ENCODE measurements at regions not wholly inside any gene's neighbourhood (a gene's known extent, or its start where the extent isn't known, plus 50 kb on each side); places are given as distances from the start of the nearest gene placed in this dataset.

DNA sequence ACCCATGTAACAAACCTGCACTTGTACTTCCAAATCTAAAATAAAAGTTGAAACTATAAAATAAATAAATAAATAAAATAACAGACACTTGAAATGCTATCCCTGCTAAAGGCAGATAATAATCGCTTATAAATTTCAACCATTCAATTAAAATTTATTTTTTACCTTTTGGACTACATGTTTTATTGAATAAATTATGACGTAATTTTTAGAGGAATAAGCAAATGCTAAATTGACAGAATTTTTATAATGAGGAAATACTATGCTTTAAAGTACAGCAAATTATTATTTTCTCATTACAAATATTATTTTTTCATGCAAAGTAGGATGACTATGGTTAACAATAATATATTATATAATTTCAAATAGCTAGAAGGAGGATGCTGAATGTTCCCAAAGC lies 658.6 kb upstream of the LMO3 start:
- DNase-seq (ENCODE audit: extremely low read depth in 1 of 4, low spot score in 3 of 4) (no peak), FAIRE-seq (no peak), ATAC-seq (no peak)
- Histone ChIP-seq H3K9ac (ENCODE audit: insufficient read depth in 1 of 2, low read depth in 2 of 2, low read length in 2 of 2) (no peak overlapping the region), H3K4me2 (ENCODE audit: insufficient read depth, low read length) (no peak overlapping the region), H3K4me3 (no peak overlapping the region), H4K20me1 (replicated peaks; ENCODE audit: control insufficient read depth, insufficient read depth, low read length) (no peaks in the 10 kb centered on the region), H3K9me3 (replicated peaks; ENCODE audit: control insufficient read depth, insufficient read depth, low read depth, low read length) (no peaks in the 10 kb centered on the region), H2AFZ (ENCODE audit: low read depth, low read length) (no peak overlapping the region), H3K36me3 (ENCODE audit: control insufficient read depth, insufficient read depth, low read length) (no peaks in the 10 kb centered on the region), H3K9me1 (ENCODE audit: control insufficient read depth, insufficient read depth, low read length) (no peaks in the 10 kb centered on the region), H3K27me3 (ENCODE audit: control insufficient read depth in 2 of 2, insufficient read depth in 2 of 2, low read length in 2 of 2) (no peaks in the 10 kb centered on the region), H3K4me1 (replicated peaks in 1 of 2; ENCODE audit: control insufficient read depth in 2 of 2, insufficient read depth in 2 of 2, low read length in 2 of 2) (no peaks in the 10 kb centered on the region), H3K79me2 (ENCODE audit: control insufficient read depth, insufficient read depth, low read length) (no peaks in the 10 kb centered on the region), H3K27ac (ENCODE audit: extremely low read depth, low read depth, low read length) (no peak overlapping the region)
- POLR2A ChIA-PET: no interaction called here
- TF ChIP-seq SMAD1 (IDR thresholded peaks at IDR 0.05; ENCODE audit: low read depth, low read length, partially characterized antibody): no peak
- TF ChIP-seq HCFC1 (IDR thresholded peaks at IDR 0.05; ENCODE audit: low read depth, low read length): no peak
- no TSS peak for BruUV-seq (replicated peaks)
- intact Hi-C loops (cut with micrococcal nuclease) (no loop called here), in situ Hi-C loops (cut with MboI) (no loop called here)
- CTCF ChIA-PET (ENCODE audit: low intra/inter-chr PET ratio): no interaction called here
- WGBS (ENCODE audit: insufficient coverage, low coverage, missing lambda C conversion rate): 0% methylated on average over 2 of the region's 2 CpGs

DNA sequence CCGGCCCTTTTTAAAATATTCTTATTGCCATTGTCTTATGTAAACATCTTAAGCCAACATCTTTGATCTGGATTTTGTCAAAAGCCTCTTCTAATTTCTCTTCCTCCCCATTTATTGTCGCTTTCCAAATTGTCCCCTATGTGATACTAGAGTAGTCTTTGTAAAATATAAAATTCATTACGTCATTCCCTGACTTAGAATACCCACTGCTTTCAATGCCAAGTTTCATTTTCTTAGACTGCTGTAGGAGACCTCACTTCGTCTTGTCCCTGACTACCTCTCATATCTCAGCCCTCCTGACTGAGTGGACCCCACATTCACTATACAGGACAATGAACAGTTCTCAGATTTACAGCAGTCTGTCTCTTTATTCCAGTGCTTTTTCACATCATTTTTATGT lies 633.9 kb upstream of the LMO3 start:
- Histone ChIP-seq H3K27me3 (ENCODE audit: control insufficient read depth in 2 of 2, insufficient read depth in 2 of 2, low read length in 2 of 2) (no peaks in the 10 kb centered on the region), H3K9me1 (ENCODE audit: control insufficient read depth, insufficient read depth, low read length) (no peaks in the 10 kb centered on the region), H3K79me2 (ENCODE audit: control insufficient read depth, insufficient read depth, low read length) (no peaks in the 10 kb centered on the region), H3K4me3 (no peak overlapping the region), H2AFZ (ENCODE audit: low read depth, low read length) (no peak overlapping the region), H3K9ac (ENCODE audit: insufficient read depth in 1 of 2, low read depth in 2 of 2, low read length in 2 of 2) (no peak overlapping the region), H3K36me3 (ENCODE audit: control insufficient read depth, insufficient read depth, low read length) (no peaks in the 10 kb centered on the region), H3K9me3 (replicated peaks; ENCODE audit: control insufficient read depth, insufficient read depth, low read depth, low read length) (no peaks in the 10 kb centered on the region), H3K4me1 (replicated peaks in 1 of 2; ENCODE audit: control insufficient read depth in 2 of 2, insufficient read depth in 2 of 2, low read length in 2 of 2) (no peaks in the 10 kb centered on the region), H4K20me1 (replicated peaks; ENCODE audit: control insufficient read depth, insufficient read depth, low read length) (no peaks in the 10 kb centered on the region), H3K27ac (ENCODE audit: extremely low read depth, low read depth, low read length) (no peak overlapping the region), H3K4me2 (ENCODE audit: insufficient read depth, low read length) (no peak overlapping the region)
- BruUV-seq (replicated peaks): no TSS peak
- POLR2A ChIA-PET: no interaction called here
- ATAC-seq (no peak), DNase-seq (ENCODE audit: extremely low read depth in 1 of 4, low spot score in 3 of 4) (no peak), FAIRE-seq (no peak)
- CTCF ChIA-PET (ENCODE audit: low intra/inter-chr PET ratio): no interaction called here
- intact Hi-C loops (cut with micrococcal nuclease): no loop called here
- TF ChIP-seq CCAR2 (IDR thresholded peaks at IDR 0.05; ENCODE audit: low read depth, low read length) (no peak), ELF4 (CRISPR knock-in tag; IDR thresholded peaks at IDR 0.05) (no peak), POLR3G (IDR thresholded peaks at IDR 0.05; ENCODE audit: extremely low read depth, insufficient read length, insufficient replicate concordance) (no peak), ZNF444 (CRISPR knock-in tag; IDR thresholded peaks at IDR 0.05) (no peak), HCFC1 (IDR thresholded peaks at IDR 0.05; ENCODE audit: low read depth, low read length) (no peak), ZNF354B (CRISPR knock-in tag; IDR thresholded peaks at IDR 0.05) (no peak), BRF1 (IDR thresholded peaks at IDR 0.05; ENCODE audit: borderline replicate concordance, extremely low read depth, insufficient read length) (no peak), KLF1 (tag; IDR thresholded peaks at IDR 0.05) (no peak), MAFK (IDR thresholded peaks at IDR 0.05; ENCODE audit: low read length) (no peak), RBM15 (IDR thresholded peaks at IDR 0.05; ENCODE audit: insufficient read depth, low read length) (no peak), HMG20B (CRISPR knock-in tag; IDR thresholded peaks at IDR 0.05) (no peak)
- TF ChIP-seq, protein P1, sequence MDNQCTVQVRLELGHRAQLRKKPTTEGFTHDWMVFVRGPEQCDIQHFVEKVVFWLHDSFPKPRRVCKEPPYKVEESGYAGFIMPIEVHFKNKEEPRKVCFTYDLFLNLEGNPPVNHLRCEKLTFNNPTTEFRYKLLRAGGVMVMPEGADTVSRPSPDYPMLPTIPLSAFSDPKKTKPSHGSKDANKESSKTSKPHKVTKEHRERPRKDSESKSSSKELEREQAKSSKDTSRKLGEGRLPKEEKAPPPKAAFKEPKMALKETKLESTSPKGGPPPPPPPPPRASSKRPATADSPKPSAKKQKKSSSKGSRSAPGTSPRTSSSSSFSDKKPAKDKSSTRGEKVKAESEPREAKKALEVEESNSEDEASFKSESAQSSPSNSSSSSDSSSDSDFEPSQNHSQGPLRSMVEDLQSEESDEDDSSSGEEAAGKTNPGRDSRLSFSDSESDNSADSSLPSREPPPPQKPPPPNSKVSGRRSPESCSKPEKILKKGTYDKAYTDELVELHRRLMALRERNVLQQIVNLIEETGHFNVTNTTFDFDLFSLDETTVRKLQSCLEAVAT (IDR thresholded peaks at IDR 0.05): no peak
- TF ChIP-seq, protein P2, sequence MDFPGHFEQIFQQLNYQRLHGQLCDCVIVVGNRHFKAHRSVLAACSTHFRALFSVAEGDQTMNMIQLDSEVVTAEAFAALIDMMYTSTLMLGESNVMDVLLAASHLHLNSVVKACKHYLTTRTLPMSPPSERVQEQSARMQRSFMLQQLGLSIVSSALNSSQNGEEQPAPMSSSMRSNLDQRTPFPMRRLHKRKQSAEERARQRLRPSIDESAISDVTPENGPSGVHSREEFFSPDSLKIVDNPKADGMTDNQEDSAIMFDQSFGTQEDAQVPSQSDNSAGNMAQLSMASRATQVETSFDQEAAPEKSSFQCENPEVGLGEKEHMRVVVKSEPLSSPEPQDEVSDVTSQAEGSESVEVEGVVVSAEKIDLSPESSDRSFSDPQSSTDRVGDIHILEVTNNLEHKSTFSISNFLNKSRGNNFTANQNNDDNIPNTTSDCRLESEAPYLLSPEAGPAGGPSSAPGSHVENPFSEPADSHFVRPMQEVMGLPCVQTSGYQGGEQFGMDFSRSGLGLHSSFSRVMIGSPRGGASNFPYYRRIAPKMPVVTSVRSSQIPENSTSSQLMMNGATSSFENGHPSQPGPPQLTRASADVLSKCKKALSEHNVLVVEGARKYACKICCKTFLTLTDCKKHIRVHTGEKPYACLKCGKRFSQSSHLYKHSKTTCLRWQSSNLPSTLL (IDR thresholded peaks at IDR 0.05): no peak
- in situ Hi-C loops (cut with MboI): no loop called here
- 0% methylated on average over 4 of the region's 4 CpGs for WGBS (ENCODE audit: insufficient coverage, low coverage, missing lambda C conversion rate)

Data from K562 (cell line).